BLaER1 (cell line): ENCODE measurements at regions not wholly inside any gene's neighbourhood (a gene's known extent, or its start where the extent isn't known, plus 50 kb on each side); places are given as distances from the start of the nearest gene placed in this dataset.

Source experiments
- H3K27ac ChIP-seq: shearing (Covaris generic); formaldehyde crosslinking; 2 replicates; pipeline ENCODE4 v1.8.1; 2022
- H3K27me3 ChIP-seq: shearing (Covaris generic); formaldehyde crosslinking; 2 replicates; pipeline ENCODE4 v1.8.1; 2022
- H3K36me3 ChIP-seq: shearing (Covaris generic); formaldehyde crosslinking; 2 replicates; pipeline ENCODE4 v1.8.1; 2022
- H3K4me1 ChIP-seq: shearing (Covaris generic); formaldehyde crosslinking; 2 replicates; pipeline ENCODE4 v1.8.1; 2022
- H3K4me2 ChIP-seq: shearing (Covaris generic); formaldehyde crosslinking; 2 replicates; pipeline ENCODE4 v1.8.1; 2022
- H3K4me3 ChIP-seq: shearing (Covaris generic); formaldehyde crosslinking; 2 replicates; pipeline ENCODE4 v1.8.1; 2022
- H3K9ac ChIP-seq: shearing (Covaris generic); formaldehyde crosslinking; 2 replicates; pipeline ENCODE4 v1.8.1; 2022
- H3K9me3 ChIP-seq: shearing (Covaris generic); formaldehyde crosslinking; 2 replicates; pipeline ENCODE4 v1.8.1; 2022
- H4K20me1 ChIP-seq: shearing (Covaris generic); formaldehyde crosslinking; 2 replicates; pipeline ENCODE4 v1.8.1; 2022
- Cebpa-rat ChIP-seq: shearing (Covaris generic); IDR thresholded peaks from 2 replicates; pipeline ENCODE4 v1.8.1; 2022

GRCh38 chr4:3670521-3671519, 95.4 kb upstream of the ADRA2C start:
- no peak overlapping the region for H3K4me3 ChIP-seq
- no peak overlapping the region for H3K27ac ChIP-seq
- no peaks in the 10 kb centered on the region for H3K27me3 ChIP-seq
- H4K20me1 ChIP-seq = no peaks in the 10 kb centered on the region
- H3K9ac ChIP-seq = no peak overlapping the region
- H3K4me2 ChIP-seq = no peak overlapping the region
- no peaks in the 10 kb centered on the region for H3K36me3 ChIP-seq
- H3K9me3 ChIP-seq = peaks cover 27% of the 10 kb centered on the region
- peaks cover 18% of the 10 kb centered on the region for H3K4me1 ChIP-seq
- TF ChIP-seq Cebpa-rat = no peak

GRCh38 chr4:3669553-3669949, 96.6 kb upstream of the ADRA2C start:
- Histone ChIP-seq H3K9me3 (peaks cover 27% of the 10 kb centered on the region), H3K36me3 (no peaks in the 10 kb centered on the region), H3K4me1 (peaks cover 15% of the 10 kb centered on the region), H3K4me3 (no peak overlapping the region), H3K4me2 (no peak overlapping the region), H3K27me3 (no peaks in the 10 kb centered on the region), H3K27ac (no peak overlapping the region), H4K20me1 (no peaks in the 10 kb centered on the region), H3K9ac (no peak overlapping the region)
- no peak for TF ChIP-seq Cebpa-rat

GRCh38 chr4:3668825-3669552, 97.2 kb upstream of the ADRA2C start:
- H3K27ac ChIP-seq = no peak overlapping the region
- H3K9ac ChIP-seq = no peak overlapping the region
- no peaks in the 10 kb centered on the region for H4K20me1 ChIP-seq
- no peaks in the 10 kb centered on the region for H3K36me3 ChIP-seq
- H3K4me3 ChIP-seq = no peak overlapping the region
- no peak for TF ChIP-seq Cebpa-rat
- H3K9me3 ChIP-seq = peaks cover 27% of the 10 kb centered on the region
- no peaks in the 10 kb centered on the region for H3K27me3 ChIP-seq
- peaks cover 19% of the 10 kb centered on the region for H3K4me1 ChIP-seq
- H3K4me2 ChIP-seq = no peak overlapping the region

- Histone ChIP-seq H3K27ac (no peak overlapping the region), H3K4me1 (peaks cover 36% of the 10 kb centered on the region), H3K36me3 (no peaks in the 10 kb centered on the region), H3K4me3 (no peak overlapping the region), H3K4me2 (peak overlapping the region; percentile 50), H4K20me1 (no peaks in the 10 kb centered on the region), H3K9ac (no peak overlapping the region), H3K27me3 (no peaks in the 10 kb centered on the region), H3K9me3 (peaks cover 16% of the 10 kb centered on the region)
- no peak for TF ChIP-seq Cebpa-rat
Measured at GRCh38 chr4:3667258-3667657, 98.9 kb upstream of the ADRA2C start.

GRCh38 chr4:3666263-3666662, 99.9 kb upstream of the ADRA2C start:
- no peak for TF ChIP-seq Cebpa-rat
- no peak overlapping the region for H3K9ac ChIP-seq
- peak overlapping the region; percentile 50 for H3K4me2 ChIP-seq
- H3K27ac ChIP-seq = no peak overlapping the region
- peaks cover 14% of the 10 kb centered on the region for H3K9me3 ChIP-seq
- no peaks in the 10 kb centered on the region for H4K20me1 ChIP-seq
- H3K4me1 ChIP-seq = peaks cover 46% of the 10 kb centered on the region
- no peaks in the 10 kb centered on the region for H3K27me3 ChIP-seq
- no peaks in the 10 kb centered on the region for H3K36me3 ChIP-seq
- no peak overlapping the region for H3K4me3 ChIP-seq

- H3K9ac ChIP-seq = no peak overlapping the region
Measured at GRCh38 chr4:3665360-3665891, 100.8 kb upstream of the ADRA2C start.

GRCh38 chr4:3663791-3664190, 102.4 kb upstream of the ADRA2C start:
- peaks cover 71% of the 10 kb centered on the region for H3K4me1 ChIP-seq
- H4K20me1 ChIP-seq = no peaks in the 10 kb centered on the region
- H3K4me3 ChIP-seq = no peak overlapping the region
- H3K36me3 ChIP-seq = no peaks in the 10 kb centered on the region
- no peak overlapping the region for H3K27ac ChIP-seq
- peak overlapping the region; percentile 13; the same call in 1 of the 2 replicates for H3K4me2 ChIP-seq
- H3K9me3 ChIP-seq = peaks cover 14% of the 10 kb centered on the region
- no peaks in the 10 kb centered on the region; the same call in 1 of the 2 replicates for H3K27me3 ChIP-seq
- no peak overlapping the region for H3K9ac ChIP-seq
- 0 out of 2 replicates have a peak, but pooled peaks have one; percentile 9 for TF ChIP-seq Cebpa-rat

More at GRCh38 chr4:3665360-3665891, 100.8 kb upstream of the ADRA2C start:
- Histone ChIP-seq H3K36me3 (no peaks in the 10 kb centered on the region), H3K4me3 (no peak overlapping the region), H3K4me2 (peak overlapping the region; percentile 50; the same call in 1 of the 2 replicates), H3K9me3 (peaks cover 14% of the 10 kb centered on the region), H3K27me3 (no peaks in the 10 kb centered on the region), H3K4me1 (peaks cover 55% of the 10 kb centered on the region), H4K20me1 (no peaks in the 10 kb centered on the region), H3K27ac (no peak overlapping the region)
- no peak for TF ChIP-seq Cebpa-rat

GRCh38 chr4:3662516-3662915, 103.7 kb upstream of the ADRA2C start:
- TF ChIP-seq Cebpa-rat = no peak
- H4K20me1 ChIP-seq = 0 out of 2 replicates have a peak, but pooled peaks cover 4% of the 10 kb centered on the region
- H3K9me3 ChIP-seq = peaks cover 13% of the 10 kb centered on the region
- peaks cover 10% of the 10 kb centered on the region; the same call in 1 of the 2 replicates for H3K27me3 ChIP-seq
- H3K4me3 ChIP-seq = no peak overlapping the region
- no peaks in the 10 kb centered on the region for H3K36me3 ChIP-seq
- H3K27ac ChIP-seq = no peak overlapping the region
- peaks cover 84% of the 10 kb centered on the region for H3K4me1 ChIP-seq
- H3K4me2 ChIP-seq = peak overlapping the region; percentile 84
- no peak overlapping the region for H3K9ac ChIP-seq

- peak overlapping the region; percentile 84 for H3K4me2 ChIP-seq
- peak overlapping the region; percentile 61; the same call in 1 of the 2 replicates for H3K27ac ChIP-seq
- no peak overlapping the region for H3K4me3 ChIP-seq
- TF ChIP-seq Cebpa-rat = no peak
- 0 out of 2 replicates have a peak, but pooled peaks cover 4% of the 10 kb centered on the region for H4K20me1 ChIP-seq
- H3K36me3 ChIP-seq = no peaks in the 10 kb centered on the region
- H3K4me1 ChIP-seq = peaks cover 88% of the 10 kb centered on the region
- no peak overlapping the region for H3K9ac ChIP-seq
- peaks cover 14% of the 10 kb centered on the region; the same call in 1 of the 2 replicates for H3K27me3 ChIP-seq
- peaks cover 7% of the 10 kb centered on the region for H3K9me3 ChIP-seq
Measured at GRCh38 chr4:3661989-3662388, 104.2 kb upstream of the ADRA2C start.
